ENCODE measurements at regions not wholly inside any gene's neighbourhood (a gene's known extent, or its start where the extent isn't known, plus 50 kb on each side); places are given as distances from the start of the nearest gene placed in this dataset.
"Not testable (repeated sequence)": the region's sequence is repeated elsewhere in the genome, so short reads cannot be mapped to it uniquely, and the experiment has no call there.

GRCh38 chr17:77607606-77608005, 350.9 kb upstream of the TNRC6C start:
- DNase-seq: no peak

GRCh38 chr17:77608431-77608830, 350.1 kb upstream of the TNRC6C start:
- no peak for DNase-seq

- DNase-seq: no peak
These were observed 348.7 kb upstream of the TNRC6C start for GRCh38 chr17:77609553-77610517.

- DNase-seq: no peak
These were observed 348.0 kb upstream of the TNRC6C start for GRCh38 chr17:77610518-77610893.

- no peak for DNase-seq
These were observed 347.5 kb upstream of the TNRC6C start for GRCh38 chr17:77610972-77611521.

GRCh38 chr17:77611791-77612502, 346.6 kb upstream of the TNRC6C start:
- no peak for DNase-seq

- no peak for DNase-seq
These were observed 345.3 kb upstream of the TNRC6C start for GRCh38 chr17:77613218-77613617.

GRCh38 chr17:77613627-77614026, 344.9 kb upstream of the TNRC6C start:
- DNase-seq: no peak

- DNase-seq: no peak
These were observed 342.7 kb upstream of the TNRC6C start for GRCh38 chr17:77615703-77616253.

GRCh38 chr17:77616254-77616731, 342.2 kb upstream of the TNRC6C start:
- no peak for DNase-seq

- no peak for DNase-seq
These were observed 341.0 kb upstream of the TNRC6C start for GRCh38 chr17:77617516-77617915.

- no peak for DNase-seq
These were observed 340.3 kb upstream of the TNRC6C start for GRCh38 chr17:77618173-77618572.

- no peak for DNase-seq
These were observed 339.8 kb upstream of the TNRC6C start for GRCh38 chr17:77618731-77619130.

GRCh38 chr17:77619326-77619725, 339.2 kb upstream of the TNRC6C start:
- DNase-seq: no peak

- DNase-seq: no peak
These were observed 338.7 kb upstream of the TNRC6C start for GRCh38 chr17:77619851-77620250.

GRCh38 chr17:77620282-77620681, 338.2 kb upstream of the TNRC6C start:
- no peak for DNase-seq

- DNase-seq: not testable (repeated sequence)
These were observed 336.4 kb upstream of the TNRC6C start for GRCh38 chr17:77622084-77622483.

GRCh38 chr17:77622647-77623046, 335.9 kb upstream of the TNRC6C start:
- DNase-seq: no peak

- not testable (repeated sequence) for DNase-seq
These were observed 335.2 kb upstream of the TNRC6C start for GRCh38 chr17:77623321-77623720.

- DNase-seq: no peak
These were observed 330.5 kb upstream of the TNRC6C start for GRCh38 chr17:77628035-77628434.

- DNase-seq: not testable (repeated sequence)
These were observed 329.2 kb upstream of the TNRC6C start for GRCh38 chr17:77629284-77629683.

GRCh38 chr17:77631307-77631706, 327.2 kb upstream of the TNRC6C start:
- DNase-seq: no peak

GRCh38 chr17:77632619-77633018, 325.9 kb upstream of the TNRC6C start:
- DNase-seq: no peak
